Hypothalamus (tissue), 51 donors: ENCODE measurements at regions not wholly inside any gene's neighbourhood (a gene's known extent, or its start where the extent isn't known, plus 50 kb on each side); places are given as distances from the start of the nearest gene placed in this dataset.

Experiments used
- DNase-seq, 51 donors: peaks; one replicate each; lab custom pipeline; 2025; lab: John Stamatoyannopoulos, UW

GRCh38 chr2:128637481-128638155 is 318.9 kb upstream of the HS6ST1 start:
- no peak for DNase-seq

- peak in 27 of 51 donors; percentile 10 to 72 (median 52) for DNase-seq
Observed at GRCh38 chr2:128638341-128639119, 319.9 kb upstream of the HS6ST1 start.

GRCh38 chr2:128639120-128639477 is 320.4 kb upstream of the HS6ST1 start:
- DNase-seq, result peak in 3 of 51 donors; percentile 16 to 62 (median 56)

- DNase-seq, result no peak
Observed at GRCh38 chr2:128639693-128640092, 321.0 kb upstream of the HS6ST1 start.

GRCh38 chr2:128640166-128640844 is 321.6 kb upstream of the HS6ST1 start:
- no peak for DNase-seq

GRCh38 chr2:128640845-128641360 is 322.2 kb upstream of the HS6ST1 start:
- no peak for DNase-seq

- DNase-seq, result no peak
Observed at GRCh38 chr2:128641421-128642080, 322.9 kb upstream of the HS6ST1 start.

GRCh38 chr2:128642316-128642715 is 323.6 kb upstream of the HS6ST1 start:
- no peak for DNase-seq

- DNase-seq, result no peak
Observed at GRCh38 chr2:128642821-128643220, 324.2 kb upstream of the HS6ST1 start.

- no peak for DNase-seq
Observed at GRCh38 chr2:128643221-128644065, 324.8 kb upstream of the HS6ST1 start.

- no peak for DNase-seq
Observed at GRCh38 chr2:128644156-128644555, 325.5 kb upstream of the HS6ST1 start.

- no peak for DNase-seq
Observed at GRCh38 chr2:128644718-128645256, 326.1 kb upstream of the HS6ST1 start.

- no peak for DNase-seq
Observed at GRCh38 chr2:128645631-128646030, 327.0 kb upstream of the HS6ST1 start.

GRCh38 chr2:128646091-128646490 is 327.4 kb upstream of the HS6ST1 start:
- no peak for DNase-seq

GRCh38 chr2:128646691-128647090 is 328.0 kb upstream of the HS6ST1 start:
- DNase-seq, result no peak

GRCh38 chr2:128651000-128651399 is 332.3 kb upstream of the HS6ST1 start:
- no peak for DNase-seq

GRCh38 chr2:128654408-128654807 is 335.7 kb upstream of the HS6ST1 start:
- DNase-seq, result peak in 1 of 51 donors; percentile 27

GRCh38 chr2:128660836-128661235 is 342.2 kb upstream of the HS6ST1 start:
- DNase-seq, result no peak

- no peak for DNase-seq
Observed at GRCh38 chr2:128661311-128661710, 342.6 kb upstream of the HS6ST1 start.

- no peak for DNase-seq
Observed at GRCh38 chr2:128662051-128662471, 343.4 kb upstream of the HS6ST1 start.
